ENCODE measurements at regions not wholly inside any gene's neighbourhood (a gene's known extent, or its start where the extent isn't known, plus 50 kb on each side); places are given as distances from the start of the nearest gene placed in this dataset.

DNA sequence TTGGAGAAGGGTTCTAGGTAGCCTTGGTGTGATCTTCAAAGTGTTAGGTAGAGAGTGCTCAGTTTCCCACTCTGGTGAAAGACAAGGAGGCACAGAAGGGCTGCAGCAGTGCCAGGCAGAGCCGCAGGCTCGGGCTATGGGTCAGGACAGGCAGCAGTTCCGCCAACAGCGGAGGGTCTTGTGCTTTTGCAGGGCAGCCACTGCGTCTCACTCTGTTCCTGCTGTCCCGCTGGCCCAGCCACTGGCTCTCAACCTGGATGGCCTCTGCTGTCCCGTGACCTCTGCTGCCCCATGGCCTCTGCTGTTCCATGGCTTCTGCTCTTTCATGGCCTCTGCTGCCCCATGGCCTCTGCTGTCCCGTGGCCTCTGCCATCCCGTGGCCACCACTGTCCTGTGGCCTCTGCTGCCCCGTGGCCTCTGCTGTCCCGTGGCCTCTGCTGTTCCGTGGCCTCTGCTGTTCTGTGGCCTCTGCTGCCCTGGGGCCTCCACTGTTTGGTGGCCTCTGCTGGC lies 175.7 kb downstream of the URI1 start:
- Mint-ChIP-seq H3K4me1 (ENCODE audit: low read depth) (no peaks in the 10 kb centered on the region), H3K9me3 (no peaks in the 10 kb centered on the region), H3K36me3 (ENCODE audit: low read depth) (no peaks in the 10 kb centered on the region), H3K4me3 (no peak overlapping the region), H3K27ac (no peak overlapping the region), H3K27me3 (peaks cover 5% of the 10 kb centered on the region)
- POLR2A ChIA-PET = no interaction called here
- TF ChIP-seq, protein P1, sequence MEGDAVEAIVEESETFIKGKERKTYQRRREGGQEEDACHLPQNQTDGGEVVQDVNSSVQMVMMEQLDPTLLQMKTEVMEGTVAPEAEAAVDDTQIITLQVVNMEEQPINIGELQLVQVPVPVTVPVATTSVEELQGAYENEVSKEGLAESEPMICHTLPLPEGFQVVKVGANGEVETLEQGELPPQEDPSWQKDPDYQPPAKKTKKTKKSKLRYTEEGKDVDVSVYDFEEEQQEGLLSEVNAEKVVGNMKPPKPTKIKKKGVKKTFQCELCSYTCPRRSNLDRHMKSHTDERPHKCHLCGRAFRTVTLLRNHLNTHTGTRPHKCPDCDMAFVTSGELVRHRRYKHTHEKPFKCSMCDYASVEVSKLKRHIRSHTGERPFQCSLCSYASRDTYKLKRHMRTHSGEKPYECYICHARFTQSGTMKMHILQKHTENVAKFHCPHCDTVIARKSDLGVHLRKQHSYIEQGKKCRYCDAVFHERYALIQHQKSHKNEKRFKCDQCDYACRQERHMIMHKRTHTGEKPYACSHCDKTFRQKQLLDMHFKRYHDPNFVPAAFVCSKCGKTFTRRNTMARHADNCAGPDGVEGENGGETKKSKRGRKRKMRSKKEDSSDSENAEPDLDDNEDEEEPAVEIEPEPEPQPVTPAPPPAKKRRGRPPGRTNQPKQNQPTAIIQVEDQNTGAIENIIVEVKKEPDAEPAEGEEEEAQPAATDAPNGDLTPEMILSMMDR (IDR thresholded peaks at IDR 0.05) = no peak
- Histone ChIP-seq H3K4me3 (ENCODE audit: low read length) (no peak overlapping the region), H3K27me3 (ENCODE audit: control insufficient read depth in 1 of 2, insufficient read depth in 2 of 2, low read length in 2 of 2) (no peaks in the 10 kb centered on the region), H3K27ac (ENCODE audit: low read depth in 1 of 2, low read length in 2 of 2) (no peak overlapping the region), H3K4me1 (ENCODE audit: insufficient read depth, low read length) (no peaks in the 10 kb centered on the region), H3K9me3 (ENCODE audit: control insufficient read depth in 1 of 2, insufficient read depth in 1 of 2, low read length in 2 of 2) (peaks cover 0 to 6% of the 10 kb centered on the region in 2 experiments), H3K36me3 (ENCODE audit: insufficient read depth, low read length) (no peaks in the 10 kb centered on the region)
- ATAC-seq (ENCODE audit: poor library complexity) (no peak), DNase-seq (no peak)
- CTCF ChIA-PET = no interaction called here
- intact Hi-C loops (cut with DNase I, micrococcal nuclease) = no loop called here

DNA sequence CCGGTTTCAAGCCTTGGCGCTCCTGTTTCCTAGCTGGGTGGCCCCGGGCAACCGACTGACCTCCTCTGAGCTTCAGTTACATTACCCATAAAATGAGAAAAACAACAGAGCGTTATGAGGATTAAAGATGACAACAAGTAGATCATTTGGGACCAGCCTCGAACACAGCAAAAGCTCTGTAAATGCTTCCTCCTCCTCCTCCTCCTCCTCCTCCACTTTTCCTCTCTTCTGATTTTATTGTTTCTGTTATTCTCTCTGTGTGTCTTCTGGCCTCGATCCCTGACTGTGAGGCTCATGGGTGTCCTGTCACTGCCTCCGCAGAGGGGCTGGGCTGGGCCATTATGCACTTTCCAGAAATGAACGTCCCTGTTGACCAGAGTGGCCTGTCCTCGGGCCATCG lies 176.2 kb downstream of the URI1 start:
- Histone ChIP-seq H3K27me3 (ENCODE audit: control insufficient read depth in 1 of 2, insufficient read depth in 2 of 2, low read length in 2 of 2) (no peaks in the 10 kb centered on the region), H3K4me3 (ENCODE audit: low read length) (no peak overlapping the region), H3K27ac (ENCODE audit: low read depth in 1 of 2, low read length in 2 of 2) (no peak overlapping the region), H3K4me1 (ENCODE audit: insufficient read depth, low read length) (no peaks in the 10 kb centered on the region), H3K36me3 (ENCODE audit: insufficient read depth, low read length) (no peaks in the 10 kb centered on the region), H3K9me3 (ENCODE audit: control insufficient read depth in 1 of 2, insufficient read depth in 1 of 2, low read length in 2 of 2) (peaks cover 0 to 6% of the 10 kb centered on the region in 2 experiments)
- intact Hi-C loops (cut with DNase I, micrococcal nuclease) = no loop called here
- ATAC-seq (ENCODE audit: poor library complexity) = no peak
- H3K9me3 Mint-ChIP-seq = no peaks in the 10 kb centered on the region
- H3K27ac Mint-ChIP-seq = no peak overlapping the region
- no peaks in the 10 kb centered on the region for H3K4me1 Mint-ChIP-seq (ENCODE audit: low read depth)
- ChIA-PET CTCF (no interaction called here), POLR2A (no interaction called here)
- H3K36me3 Mint-ChIP-seq (ENCODE audit: low read depth) = no peaks in the 10 kb centered on the region
- no peak overlapping the region for H3K4me3 Mint-ChIP-seq
- no peak for DNase-seq
- H3K27me3 Mint-ChIP-seq = peaks cover 5% of the 10 kb centered on the region
- TF ChIP-seq, protein P1 (IDR thresholded peaks at IDR 0.05) = no peak

DNA sequence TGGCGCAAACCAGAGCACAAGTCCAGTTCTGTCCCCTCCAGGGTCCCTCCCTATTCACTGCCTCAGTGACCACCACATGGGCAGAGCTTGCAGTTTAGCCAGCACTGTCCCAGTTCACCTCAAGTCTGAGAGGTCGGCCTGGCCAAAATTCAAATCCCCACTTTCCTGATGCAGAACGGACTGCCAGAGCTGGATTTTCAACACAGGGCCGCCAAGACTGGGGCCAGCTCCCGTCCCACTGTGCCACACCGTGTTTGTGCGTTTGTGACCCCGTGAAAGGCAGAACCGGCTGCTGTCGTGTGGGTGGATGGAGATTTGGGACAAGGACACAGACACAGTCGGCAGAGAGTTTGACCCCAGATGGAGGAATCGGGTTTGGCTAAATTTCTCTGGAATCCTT lies 176.7 kb downstream of the URI1 start:
- no peak overlapping the region for H3K4me3 ChIP-seq (ENCODE audit: low read length)
- H3K27me3 ChIP-seq (ENCODE audit: control insufficient read depth in 1 of 2, insufficient read depth in 2 of 2, low read length in 2 of 2) = no peaks in the 10 kb centered on the region
- Mint-ChIP-seq H3K9me3 (no peaks in the 10 kb centered on the region), H3K4me1 (ENCODE audit: low read depth) (no peaks in the 10 kb centered on the region), H3K27ac (no peak overlapping the region), H3K4me3 (no peak overlapping the region), H3K36me3 (ENCODE audit: low read depth) (no peaks in the 10 kb centered on the region), H3K27me3 (peaks cover 5% of the 10 kb centered on the region)
- H3K36me3 ChIP-seq (ENCODE audit: insufficient read depth, low read length) = no peaks in the 10 kb centered on the region
- ChIA-PET CTCF (no interaction called here), POLR2A (no interaction called here)
- H3K27ac ChIP-seq (ENCODE audit: low read depth in 1 of 2, low read length in 2 of 2) = no peak overlapping the region
- DNase-seq (no peak), ATAC-seq (ENCODE audit: poor library complexity) (no peak)
- H3K9me3 ChIP-seq (ENCODE audit: control insufficient read depth in 1 of 2, insufficient read depth in 1 of 2, low read length in 2 of 2) = peaks cover 0 to 6% of the 10 kb centered on the region in 2 experiments
- no peaks in the 10 kb centered on the region for H3K4me1 ChIP-seq (ENCODE audit: insufficient read depth, low read length)
- intact Hi-C loops (cut with DNase I, micrococcal nuclease) = no loop called here
- TF ChIP-seq, protein P1 (IDR thresholded peaks at IDR 0.05) = no peak

Measured in CD4-positive, alpha-beta T cell (primary cell).